T47D (cell line): ENCODE measurements at regions not wholly inside any gene's neighbourhood (a gene's known extent, or its start where the extent isn't known, plus 50 kb on each side); places are given as distances from the start of the nearest gene placed in this dataset.
"Not testable (repeated sequence)": the region's sequence is repeated elsewhere in the genome, so short reads cannot be mapped to it uniquely, and the experiment has no call there.

Source experiments
- DNase-seq, 2 experiments: peaks; one replicate each; pipeline versions ENCODE4 v3.0.0 to v3.0.0-alpha.2; 2011 to 2012; ENCODE audit warnings: low read depth in 1 of 2, low spot score in 1 of 2
- JUND ChIP-seq: IDR thresholded peaks from 2 replicates; pipeline ENCODE4 v1.6.1; 2012; ENCODE audit warnings: low read depth
- in situ Hi-C: cut with HindIII; loops from 2 replicates; pipeline ENCODE4 v1.10.0; 2016; ENCODE audit warnings: low sequenced_read_pairs, low pct_unique_long_range_greater_than_20kb

DNA sequence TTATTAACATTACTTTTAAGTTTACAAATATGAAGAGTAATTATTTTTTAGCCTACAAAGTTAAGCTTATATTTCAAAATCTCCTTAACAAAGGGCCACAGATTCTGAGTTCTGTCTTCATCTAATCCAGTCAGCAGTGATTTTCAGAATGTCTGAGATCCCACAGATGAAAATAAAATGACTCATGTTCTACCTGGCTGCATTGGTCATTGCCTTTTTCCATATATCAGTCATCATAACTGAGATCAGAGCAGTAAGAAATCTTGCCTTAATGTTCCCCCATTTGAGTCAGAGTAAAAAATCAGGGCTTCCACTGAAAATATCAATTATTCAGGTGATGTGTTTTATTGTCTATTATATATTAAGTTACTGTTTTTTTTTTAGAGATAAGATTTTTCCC lies 416.1 kb downstream of the MRPL39 start:
- in situ Hi-C loops = no loop called here
- no peak for TF ChIP-seq JUND
- no peak for DNase-seq

DNA sequence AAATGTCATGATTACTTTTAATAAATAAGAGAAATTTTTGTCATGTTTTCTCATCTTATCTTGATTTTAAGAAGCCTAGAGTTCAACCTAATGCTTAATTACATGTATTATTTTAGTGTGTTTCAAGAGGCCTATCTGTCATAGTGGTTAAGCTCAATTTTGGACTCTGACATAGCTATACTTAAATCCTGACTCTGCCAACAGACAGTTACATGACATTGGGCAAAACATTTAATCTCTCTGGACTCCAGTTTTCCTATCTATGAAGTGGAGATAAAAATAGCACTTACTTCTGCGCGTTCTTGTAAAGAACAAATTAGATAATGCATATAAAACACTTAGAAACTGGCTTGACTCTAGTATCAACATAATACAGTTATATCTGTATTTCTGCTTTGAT lies 417.8 kb downstream of the MRPL39 start:
- no peak for TF ChIP-seq JUND
- in situ Hi-C loops = no loop called here

DNA sequence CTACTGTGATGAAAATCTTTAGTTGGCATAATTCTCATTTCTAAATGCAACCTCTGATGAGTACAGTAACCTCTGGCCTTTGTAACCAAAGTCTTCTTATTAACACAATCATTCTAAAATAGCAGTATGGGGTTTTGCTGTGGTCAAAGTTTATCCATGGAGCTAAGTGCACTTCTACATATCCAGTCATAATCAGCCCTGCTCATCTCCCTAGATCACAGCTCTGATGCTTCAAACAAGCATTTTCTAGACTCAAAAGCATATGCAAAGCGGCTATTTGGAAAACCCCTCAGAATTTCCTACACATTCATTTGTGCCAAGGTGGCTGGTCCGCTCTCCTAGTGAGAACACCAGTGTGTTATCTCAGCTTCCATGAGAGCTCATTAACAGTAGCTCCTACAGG lies 418.6 kb downstream of the MRPL39 start:
- in situ Hi-C loops = no loop called here
- DNase-seq = no peak
- TF ChIP-seq JUND = no peak

More for the DNA sequence above, 417.8 kb downstream of the MRPL39 start:
- DNase-seq = no peak

DNA sequence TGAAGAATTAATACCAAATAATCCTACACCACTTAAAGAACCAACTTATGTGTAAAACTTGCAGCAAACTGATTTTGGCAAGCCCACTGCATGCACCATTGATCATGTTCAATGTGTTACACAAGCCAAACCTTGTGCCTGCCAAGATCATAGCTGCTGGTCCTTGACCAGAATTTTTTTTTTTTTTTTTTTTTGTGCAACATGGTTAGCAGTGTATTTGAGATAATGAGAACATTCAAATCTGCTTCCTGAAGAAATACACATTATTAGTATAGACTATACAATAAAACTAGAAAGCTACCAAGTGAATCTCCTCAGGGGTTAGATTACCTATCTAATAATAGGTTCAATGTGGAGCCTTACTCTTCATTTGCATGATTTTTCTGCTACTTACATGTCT lies 421.0 kb downstream of the MRPL39 start:
- TF ChIP-seq JUND = no peak
- no peak for DNase-seq
- in situ Hi-C loops = no loop called here

DNA sequence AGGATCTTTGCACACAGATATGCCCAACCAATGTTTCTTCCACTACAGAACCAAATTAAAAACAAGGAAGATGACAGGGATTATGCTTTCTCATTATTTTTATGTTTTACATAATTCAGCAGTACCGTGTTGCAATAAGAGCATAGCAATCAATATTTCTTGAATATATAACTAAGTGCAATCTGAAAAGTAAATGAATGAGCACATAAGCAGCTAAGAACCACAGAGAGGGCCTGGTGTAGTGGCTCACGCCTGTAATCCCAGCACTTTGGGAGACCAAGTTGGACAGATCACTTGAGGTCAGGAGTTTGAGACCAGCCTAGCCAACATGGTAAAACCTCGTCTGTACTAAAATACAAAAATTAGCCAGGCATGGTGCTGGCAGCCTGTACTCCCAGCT lies 423.7 kb downstream of the MRPL39 start:
- no peak for TF ChIP-seq JUND
- DNase-seq = no peak
- in situ Hi-C loops = no loop called here

DNA sequence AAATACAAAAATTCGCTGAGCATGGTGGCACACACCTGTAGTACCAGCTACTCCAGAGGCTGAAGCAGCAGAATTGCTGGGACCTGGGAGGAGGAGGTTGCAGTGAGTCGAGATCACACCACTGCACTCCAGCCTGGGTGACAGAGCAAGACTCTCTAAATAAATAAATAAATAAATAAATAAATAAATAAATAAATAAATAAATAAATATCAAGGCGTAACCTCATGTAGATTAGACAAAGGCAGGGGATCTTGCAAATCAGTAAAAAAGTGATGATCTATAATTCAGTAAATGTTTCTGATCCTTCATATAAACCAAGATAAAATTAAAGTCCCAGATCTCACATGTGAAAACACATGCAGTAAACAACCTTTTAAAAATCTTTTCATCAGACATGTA lies 425.6 kb downstream of the MRPL39 start:
- in situ Hi-C loops, DNase-seq: not testable (repeated sequence)

DNA sequence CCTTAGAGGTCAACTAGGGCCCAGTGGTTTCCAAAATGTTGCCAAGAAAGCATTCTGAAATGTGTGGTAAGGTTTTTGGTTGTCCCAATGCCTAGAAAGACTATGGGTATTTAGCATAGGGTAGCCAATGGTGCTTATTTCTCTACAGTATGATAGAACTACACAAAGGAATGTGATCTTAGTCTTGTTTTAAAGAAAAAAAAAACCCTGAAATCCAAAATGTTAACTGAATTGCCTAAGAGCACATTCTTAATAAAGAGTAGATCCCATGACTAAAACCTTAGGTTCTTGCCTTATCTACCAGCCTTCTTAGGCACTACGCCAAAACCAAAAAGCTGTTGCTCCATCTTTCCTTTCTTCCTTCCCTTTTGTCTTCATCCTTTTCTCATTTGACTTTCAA lies 428.2 kb downstream of the MRPL39 start:
- in situ Hi-C loops = no loop called here
- no peak for TF ChIP-seq JUND
- no peak for DNase-seq

DNA sequence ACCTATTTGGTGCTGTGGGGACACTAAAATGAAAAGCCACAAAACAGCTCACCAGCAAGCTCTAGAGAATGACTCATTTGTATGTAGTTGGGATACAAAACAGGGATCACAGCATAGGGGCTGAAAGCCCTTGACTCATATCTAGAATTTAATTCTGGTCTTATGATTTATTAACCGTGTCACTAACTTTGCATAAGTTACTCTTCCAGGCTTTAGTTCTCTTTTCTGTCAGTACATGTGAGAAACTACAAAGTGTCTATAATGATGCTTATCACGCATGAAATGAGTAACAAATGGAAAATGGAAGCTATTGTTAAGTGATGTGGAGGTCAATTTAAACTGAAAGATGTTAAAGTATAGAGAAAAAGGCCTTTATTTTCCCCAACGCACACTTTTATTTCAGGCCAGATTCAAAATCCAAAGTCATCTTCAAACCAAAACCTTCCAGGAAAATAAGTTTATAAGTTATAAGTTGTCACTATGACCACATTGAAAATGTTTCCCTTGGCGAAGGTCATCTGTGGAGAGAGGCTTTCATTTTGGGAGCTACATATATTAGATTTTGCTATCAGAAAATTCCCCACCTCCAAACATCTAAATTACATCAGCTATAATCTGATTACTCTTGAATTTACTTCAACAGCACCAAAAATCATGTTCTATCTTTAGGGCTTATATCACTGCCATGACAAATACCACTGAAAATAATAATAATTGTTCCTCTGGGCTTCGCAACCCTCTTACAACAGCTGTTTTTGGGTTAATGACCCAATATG lies 430.5 kb downstream of the MRPL39 start:
- no peak for TF ChIP-seq JUND
- in situ Hi-C loops = no loop called here
- no peak for DNase-seq

DNA sequence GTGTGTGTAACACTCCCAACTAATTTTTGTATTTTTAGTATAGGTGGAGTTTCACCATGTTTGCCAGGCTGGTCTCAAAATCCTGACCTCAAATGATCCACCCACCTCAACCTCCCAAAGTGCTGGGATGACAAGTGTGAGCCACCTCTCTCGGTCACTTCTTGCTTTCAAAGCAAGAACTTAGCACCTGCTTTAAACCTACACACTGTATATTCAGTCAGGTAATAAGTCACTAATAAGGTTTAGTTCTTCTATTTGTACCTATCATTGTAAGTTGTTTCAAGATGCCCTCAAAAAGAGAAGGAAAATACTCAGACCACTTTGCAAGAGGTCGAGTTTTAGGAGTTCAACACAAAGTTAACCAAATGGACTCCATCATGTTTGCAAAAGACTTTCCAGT lies 431.3 kb downstream of the MRPL39 start:
- in situ Hi-C loops = no loop called here
- TF ChIP-seq JUND = no peak
- no peak for DNase-seq

DNA sequence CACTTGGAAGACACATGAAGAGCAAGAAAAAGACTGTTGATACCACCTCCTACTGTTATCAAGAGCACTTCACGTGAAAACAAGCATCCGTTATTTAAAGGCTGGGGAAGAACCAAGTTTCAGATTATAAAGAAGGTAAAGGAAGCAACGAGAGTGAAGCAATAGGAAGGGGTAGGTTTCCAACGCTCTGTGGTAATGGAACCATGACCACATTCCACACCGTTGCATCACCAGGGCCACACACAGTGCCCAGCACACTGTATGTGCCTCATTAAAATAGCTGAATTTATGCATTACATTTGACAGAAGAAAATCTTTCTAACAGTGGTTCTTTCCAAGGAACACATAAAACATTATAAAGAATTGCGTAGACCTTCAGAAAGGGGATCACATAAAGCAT lies 435.8 kb downstream of the MRPL39 start:
- no peak for TF ChIP-seq JUND
- no peak for DNase-seq
- in situ Hi-C loops = no loop called here

DNA sequence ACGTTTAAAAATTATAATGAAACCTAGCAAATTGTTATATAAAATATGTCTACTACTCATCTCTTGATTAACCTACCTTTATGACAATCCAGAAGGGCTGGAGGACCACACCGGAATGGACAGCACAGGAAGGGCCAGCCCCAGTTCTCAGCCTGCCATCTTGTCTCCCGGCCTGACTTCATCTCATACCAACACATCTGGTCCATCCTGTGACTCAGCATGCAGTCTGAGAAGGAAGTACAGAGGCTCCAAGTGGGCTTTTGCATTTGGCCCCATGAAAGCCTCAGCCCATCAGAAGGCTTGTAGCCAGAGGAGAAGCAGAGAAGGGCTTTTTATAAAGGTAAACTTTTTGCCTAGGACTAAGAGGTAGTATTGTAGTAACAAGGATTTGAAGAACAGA lies 436.6 kb downstream of the MRPL39 start:
- in situ Hi-C loops = no loop called here
- DNase-seq = no peak
- no peak for TF ChIP-seq JUND

DNA sequence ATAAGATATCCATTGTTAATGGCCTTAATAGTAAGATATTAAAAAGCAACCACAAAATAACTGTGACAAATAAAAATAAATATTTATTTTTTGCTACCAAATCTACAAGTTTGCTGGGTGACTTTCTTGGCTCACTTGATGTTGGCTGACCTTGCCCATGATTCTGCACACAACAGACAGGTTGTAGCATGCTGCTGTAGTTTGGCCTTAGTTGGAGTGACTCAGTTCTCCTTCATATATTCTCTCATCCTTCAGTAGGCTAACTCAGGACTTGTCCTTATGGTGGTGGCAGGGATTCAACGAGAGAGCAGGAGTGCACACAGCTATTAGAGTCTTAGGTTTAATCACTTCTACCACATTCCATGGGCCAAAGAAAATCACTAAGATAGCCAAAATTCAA lies 437.9 kb downstream of the MRPL39 start:
- TF ChIP-seq JUND = no peak
- DNase-seq = no peak
- in situ Hi-C loops = no loop called here

DNA sequence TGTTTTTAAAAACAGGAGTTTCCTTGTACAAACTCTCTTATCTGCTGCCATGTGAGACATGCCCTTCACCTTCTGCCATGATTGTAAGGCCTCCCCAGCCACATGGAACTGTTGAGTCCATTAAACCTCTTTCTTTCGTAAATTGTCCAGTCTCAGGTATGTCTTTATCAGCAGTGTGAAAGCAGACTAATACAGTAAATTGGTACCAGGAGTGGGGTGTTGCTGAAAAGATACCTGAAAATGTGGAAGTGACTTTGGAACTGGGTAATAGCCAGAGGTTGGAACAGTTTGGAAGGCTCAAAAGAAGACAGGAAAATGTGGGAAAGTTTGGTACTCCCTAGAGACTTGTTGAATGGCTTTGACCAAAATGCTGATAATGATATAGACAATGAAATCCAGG lies 440.4 kb downstream of the MRPL39 start:
- DNase-seq, in situ Hi-C loops: not testable (repeated sequence)

DNA sequence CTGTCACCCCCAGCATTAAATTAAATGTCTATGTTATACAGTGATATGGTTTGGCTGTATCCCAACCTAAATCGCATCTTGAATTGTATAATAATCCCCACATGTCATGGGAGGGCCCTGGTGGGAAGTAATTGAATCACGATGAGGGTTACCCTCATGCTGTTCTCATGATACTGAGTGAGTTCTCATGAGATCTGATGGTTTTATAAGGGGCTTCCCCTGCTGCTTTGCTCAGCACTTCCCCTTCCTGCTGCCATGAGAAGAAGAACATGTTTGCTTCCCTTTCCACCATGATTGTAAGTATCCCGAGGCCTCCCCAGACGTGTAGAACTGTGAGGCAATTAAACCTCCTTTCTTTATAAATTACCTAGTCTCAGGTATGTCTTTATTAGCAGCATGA lies 445.7 kb downstream of the MRPL39 start:
- no peak for TF ChIP-seq JUND
- DNase-seq = no peak
- in situ Hi-C loops = no loop called here

DNA sequence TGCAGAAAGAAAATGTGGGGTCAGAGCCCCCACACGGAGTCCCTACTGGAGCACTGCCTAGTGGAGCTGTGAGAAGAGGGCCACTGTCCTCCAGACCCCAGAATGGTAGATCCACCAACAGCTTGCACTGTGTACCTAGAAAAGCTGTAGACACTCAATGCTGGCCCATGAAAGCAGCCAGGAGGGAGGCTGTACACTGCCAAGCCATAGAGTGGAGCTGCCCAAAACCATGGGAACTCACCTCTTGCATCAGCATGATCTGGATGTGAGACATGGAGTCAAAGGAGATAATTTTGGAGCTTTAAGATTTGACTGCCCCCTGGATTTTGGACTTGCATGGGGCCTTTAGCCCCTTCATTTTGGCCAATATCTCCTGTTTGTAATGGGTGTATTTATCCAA lies 452.3 kb downstream of the MRPL39 start:
- DNase-seq, in situ Hi-C loops: not testable (repeated sequence)
